ENCODE measurements at regions not wholly inside any gene's neighbourhood (a gene's known extent, or its start where the extent isn't known, plus 50 kb on each side); places are given as distances from the start of the nearest gene placed in this dataset.

- TF ChIP-seq POLR2A (IDR thresholded peaks at IDR 0.05) = no peak
- TF ChIP-seq CTCF (IDR thresholded peaks at IDR 0.05) = no peak
- TF ChIP-seq POLR2AphosphoS5 (IDR thresholded peaks at IDR 0.05) = no peak
Measured at GRCh38 chr10:28902215-28902614, 224.9 kb downstream of the BAMBI start.
